CD8-positive, alpha-beta memory T cell (primary cell): ENCODE measurements at regions not wholly inside any gene's neighbourhood (a gene's known extent, or its start where the extent isn't known, plus 50 kb on each side); places are given as distances from the start of the nearest gene placed in this dataset.

ENCODE experiments used
- CTCF ChIA-PET: fragments of 350-600 bp; sonication (Branson Sonifier 250); formaldehyde crosslinking; loops from one replicate; lab custom pipeline; 2021; ENCODE audit warnings: antibody characterized with exemption; lab: Charles Lee
- POLR2A ChIA-PET: fragments of 350-600 bp; sonication (Branson Sonifier 250); formaldehyde crosslinking; loops from one replicate; lab custom pipeline; 2021; ENCODE audit warnings: antibody characterized with exemption; lab: Charles Lee
- DNase-seq, 5 donors: peaks; one replicate each; pipeline versions ENCODE4 v3.0.0 to v3.0.0-alpha.2; 2020 to 2022; ENCODE audit warnings: mixed read lengths in 1 of 5
- H3K27ac ChIP-seq: one replicate; pipeline ENCODE4 v1.7.0; 2013; ENCODE audit warnings: low read depth, mild to moderate bottlenecking, low read length, moderate library complexity
- H3K27me3 ChIP-seq: 2 replicates; pipeline ENCODE4 v1.7.0; 2013; ENCODE audit warnings: low read length, mild to moderate bottlenecking; ENCODE audit not compliant: insufficient read depth, poor library complexity, severe bottlenecking
- H3K36me3 ChIP-seq: 2 replicates; pipeline ENCODE4 v1.7.0; 2013; ENCODE audit warnings: mild to moderate bottlenecking, low read length, moderate library complexity; ENCODE audit not compliant: insufficient read depth
- H3K4me1 ChIP-seq: 2 replicates; pipeline ENCODE4 v1.7.0; 2013; ENCODE audit warnings: mild to moderate bottlenecking, low read length, moderate library complexity; ENCODE audit not compliant: insufficient read depth
- H3K4me3 ChIP-seq: 2 replicates; pipeline ENCODE4 v1.7.0; 2013; ENCODE audit warnings: mild to moderate bottlenecking, low read length
- H3K9me3 ChIP-seq: 2 replicates; pipeline ENCODE4 v1.7.0; 2013; ENCODE audit warnings: mild to moderate bottlenecking, low read length
- H3K27ac Mint-ChIP-seq, 8 donors: one replicate each; pipeline ENCODE4 v1.8.0; 2020 to 2021; ENCODE audit warnings: mixed read lengths in 8 of 8, mild to moderate bottlenecking in 6 of 8, inconsistent platforms in 3 of 8, moderate library complexity in 3 of 8
- H3K27me3 Mint-ChIP-seq, 2 donors: one replicate each; pipeline ENCODE4 v1.8.0; 2020 to 2021; ENCODE audit warnings: mixed read lengths in 2 of 2, mild to moderate bottlenecking in 1 of 2, moderate library complexity in 1 of 2
- H3K36me3 Mint-ChIP-seq, 3 donors: one replicate each; pipeline ENCODE4 v1.8.0; 2020 to 2021; ENCODE audit warnings: mixed read lengths in 3 of 3, inconsistent platforms in 1 of 3, mild to moderate bottlenecking in 1 of 3
- H3K4me1 Mint-ChIP-seq, 3 donors: one replicate each; pipeline ENCODE4 v1.8.0; 2020 to 2021; ENCODE audit warnings: mixed read lengths in 3 of 3, inconsistent platforms in 1 of 3, mild to moderate bottlenecking in 1 of 3
- H3K4me3 Mint-ChIP-seq, 7 donors: one replicate each; pipeline ENCODE4 v1.8.0; 2020 to 2021; ENCODE audit warnings: mixed read lengths in 7 of 7, mild to moderate bottlenecking in 6 of 7, moderate library complexity in 4 of 7, inconsistent platforms in 2 of 7
- H3K9me3 Mint-ChIP-seq, 5 donors: one replicate each; pipeline ENCODE4 v1.8.0; 2020 to 2022; ENCODE audit warnings: mixed read lengths in 5 of 5, mild to moderate bottlenecking in 3 of 5, moderate library complexity in 2 of 5, inconsistent platforms in 1 of 5

- Histone ChIP-seq H3K4me1 (no peaks in the 10 kb centered on the region), H3K36me3 (no peaks in the 10 kb centered on the region), H3K27ac (no peak overlapping the region), H3K27me3 (no peaks in the 10 kb centered on the region), H3K4me3 (no peak overlapping the region), H3K9me3 (no peaks in the 10 kb centered on the region)
- Mint-ChIP-seq H3K27ac (no peak overlapping the region), H3K27me3 (peaks cover 1 to 4% of the 10 kb centered on the region in 2 donors), H3K4me3 (no peak overlapping the region), H3K4me1 (no peaks in the 10 kb centered on the region), H3K36me3 (no peaks in the 10 kb centered on the region), H3K9me3 (peaks cover 0 to 2% (median under 1%) of the 10 kb centered on the region in 5 donors)
- no peak for DNase-seq
- ChIA-PET POLR2A (no interaction called here), CTCF (no interaction called here)
These were observed 220.2 kb downstream of the BCL11A start for GRCh38 chr2:60333264-60333663.

- DNase-seq = no peak
- ChIA-PET CTCF (no interaction called here), POLR2A (no interaction called here)
- Histone ChIP-seq H3K4me1 (no peaks in the 10 kb centered on the region), H3K9me3 (no peaks in the 10 kb centered on the region), H3K4me3 (no peak overlapping the region), H3K27me3 (no peaks in the 10 kb centered on the region), H3K36me3 (no peaks in the 10 kb centered on the region), H3K27ac (no peak overlapping the region)
- no peak overlapping the region for H3K4me3 Mint-ChIP-seq
- H3K27ac Mint-ChIP-seq = no peak overlapping the region
- H3K9me3 Mint-ChIP-seq = peaks cover 3 to 7% (median 4%) of the 10 kb centered on the region in 5 donors
- no peaks in the 10 kb centered on the region for H3K36me3 Mint-ChIP-seq
- H3K4me1 Mint-ChIP-seq = no peaks in the 10 kb centered on the region
- peaks cover 3 to 10% of the 10 kb centered on the region in 2 donors for H3K27me3 Mint-ChIP-seq
These were observed 222.2 kb downstream of the BCL11A start for GRCh38 chr2:60331115-60331809.

- Histone ChIP-seq H3K9me3 (no peaks in the 10 kb centered on the region), H3K4me3 (no peak overlapping the region), H3K27me3 (no peaks in the 10 kb centered on the region), H3K4me1 (no peaks in the 10 kb centered on the region), H3K36me3 (no peaks in the 10 kb centered on the region), H3K27ac (no peak overlapping the region)
- no peak overlapping the region for H3K4me3 Mint-ChIP-seq
- no peaks in the 10 kb centered on the region for H3K36me3 Mint-ChIP-seq
- no peak for DNase-seq
- H3K4me1 Mint-ChIP-seq = no peaks in the 10 kb centered on the region
- ChIA-PET CTCF (no interaction called here), POLR2A (no interaction called here)
- H3K27me3 Mint-ChIP-seq = peaks cover 3 to 10% of the 10 kb centered on the region in 2 donors
- H3K9me3 Mint-ChIP-seq = peaks cover 3 to 12% (median 8%) of the 10 kb centered on the region in 5 donors
- H3K27ac Mint-ChIP-seq = no peak overlapping the region
These were observed 224.2 kb downstream of the BCL11A start for GRCh38 chr2:60329225-60329624.

GRCh38 chr2:60324536-60324935 is 228.9 kb downstream of the BCL11A start:
- H3K36me3 Mint-ChIP-seq = no peaks in the 10 kb centered on the region
- Histone ChIP-seq H3K4me1 (no peaks in the 10 kb centered on the region), H3K36me3 (no peaks in the 10 kb centered on the region), H3K27me3 (no peaks in the 10 kb centered on the region), H3K4me3 (no peak overlapping the region), H3K9me3 (no peaks in the 10 kb centered on the region), H3K27ac (no peak overlapping the region)
- DNase-seq = no peak
- ChIA-PET POLR2A (no interaction called here), CTCF (no interaction called here)
- no peak overlapping the region for H3K27ac Mint-ChIP-seq
- peaks cover 3 to 10% of the 10 kb centered on the region in 2 donors for H3K27me3 Mint-ChIP-seq
- H3K4me1 Mint-ChIP-seq = no peaks in the 10 kb centered on the region
- peaks cover 3 to 12% (median 8%) of the 10 kb centered on the region in 5 donors for H3K9me3 Mint-ChIP-seq
- H3K4me3 Mint-ChIP-seq = no peak overlapping the region

- Mint-ChIP-seq H3K36me3 (no peaks in the 10 kb centered on the region), H3K4me1 (no peaks in the 10 kb centered on the region), H3K27me3 (peaks cover 0 to 11% of the 10 kb centered on the region in 2 donors), H3K9me3 (peaks cover 2 to 12% (median 6%) of the 10 kb centered on the region in 5 donors), H3K27ac (no peak overlapping the region), H3K4me3 (no peak overlapping the region)
- no peaks in the 10 kb centered on the region for H3K36me3 ChIP-seq
- no peak overlapping the region for H3K4me3 ChIP-seq
- ChIA-PET CTCF (no interaction called here), POLR2A (no interaction called here)
- no peaks in the 10 kb centered on the region for H3K27me3 ChIP-seq
- DNase-seq = no peak
- H3K27ac ChIP-seq = no peak overlapping the region
- no peaks in the 10 kb centered on the region for H3K4me1 ChIP-seq
- H3K9me3 ChIP-seq = no peaks in the 10 kb centered on the region
These were observed 231.6 kb downstream of the BCL11A start for GRCh38 chr2:60321816-60322215.

GRCh38 chr2:60320724-60321123 is 232.7 kb downstream of the BCL11A start:
- H3K27ac Mint-ChIP-seq = no peak overlapping the region
- no peak overlapping the region for H3K4me3 Mint-ChIP-seq
- H3K9me3 Mint-ChIP-seq = peaks cover 0 to 5% (median 2%) of the 10 kb centered on the region in 5 donors
- Histone ChIP-seq H3K4me3 (no peak overlapping the region), H3K27ac (no peak overlapping the region), H3K27me3 (no peaks in the 10 kb centered on the region), H3K4me1 (no peaks in the 10 kb centered on the region), H3K9me3 (no peaks in the 10 kb centered on the region), H3K36me3 (no peaks in the 10 kb centered on the region)
- ChIA-PET CTCF (no interaction called here), POLR2A (no interaction called here)
- H3K36me3 Mint-ChIP-seq = no peaks in the 10 kb centered on the region
- H3K27me3 Mint-ChIP-seq = peaks cover 0 to 11% of the 10 kb centered on the region in 2 donors
- H3K4me1 Mint-ChIP-seq = no peaks in the 10 kb centered on the region
- DNase-seq = no peak

- Mint-ChIP-seq H3K27me3 (peaks cover 0 to 11% of the 10 kb centered on the region in 2 donors), H3K27ac (no peak overlapping the region), H3K9me3 (no peaks in the 10 kb centered on the region), H3K4me1 (no peaks in the 10 kb centered on the region), H3K36me3 (no peaks in the 10 kb centered on the region), H3K4me3 (no peak overlapping the region)
- no peak overlapping the region for H3K27ac ChIP-seq
- ChIA-PET CTCF (no interaction called here), POLR2A (no interaction called here)
- H3K4me3 ChIP-seq = no peak overlapping the region
- no peaks in the 10 kb centered on the region for H3K36me3 ChIP-seq
- no peaks in the 10 kb centered on the region for H3K9me3 ChIP-seq
- no peak for DNase-seq
- H3K4me1 ChIP-seq = no peaks in the 10 kb centered on the region
- H3K27me3 ChIP-seq = no peaks in the 10 kb centered on the region
These were observed 234.4 kb downstream of the BCL11A start for GRCh38 chr2:60319031-60319547.

GRCh38 chr2:60318544-60318943 is 234.9 kb downstream of the BCL11A start:
- POLR2A ChIA-PET = no interaction called here
- Mint-ChIP-seq H3K4me1 (no peaks in the 10 kb centered on the region), H3K4me3 (no peak overlapping the region), H3K27me3 (peaks cover 0 to 11% of the 10 kb centered on the region in 2 donors), H3K9me3 (no peaks in the 10 kb centered on the region), H3K27ac (no peak overlapping the region), H3K36me3 (no peaks in the 10 kb centered on the region)
- DNase-seq = no peak
- Histone ChIP-seq H3K4me1 (no peaks in the 10 kb centered on the region), H3K9me3 (no peaks in the 10 kb centered on the region), H3K4me3 (no peak overlapping the region), H3K36me3 (no peaks in the 10 kb centered on the region), H3K27me3 (no peaks in the 10 kb centered on the region), H3K27ac (no peak overlapping the region)
- CTCF ChIA-PET = no interaction called here
